GM23338 (cell line): ENCODE measurements at regions not wholly inside any gene's neighbourhood (a gene's known extent, or its start where the extent isn't known, plus 50 kb on each side); places are given as distances from the start of the nearest gene placed in this dataset.

Source experiments
- ATAC-seq: fragments of 200-7000 bp; cut with Tn5 transposase; 3 replicates; pipeline ENCODE4 v1.9.1; 2020
- DNase-seq: peaks from one replicate; pipeline ENCODE4 v3.0.0-alpha.2; 2015; ENCODE audit warnings: low spot score
- H2AFZ ChIP-seq: fragments of 200-600 bp; sonication (generic); 2 replicates; pipeline ENCODE4 v1.8.0; 2016; ENCODE audit warnings: antibody characterized with exemption, mild to moderate bottlenecking, moderate library complexity
- H3F3A ChIP-seq: fragments of 200-600 bp; sonication (generic); replicated peaks from 2 replicates; pipeline ENCODE4 v1.8.0; 2017; ENCODE audit warnings: antibody characterized with exemption, mixed run types, low read depth
- H3K27ac ChIP-seq: fragments of 200-600 bp; sonication (generic); 2 replicates; pipeline ENCODE4 v1.6.1; 2016; ENCODE audit warnings: low read depth
- H3K27me3 ChIP-seq: fragments of 200-600 bp; sonication (generic); 2 replicates; pipeline ENCODE4 v1.8.0; 2016; ENCODE audit warnings: mild to moderate bottlenecking, mixed run types, moderate library complexity; ENCODE audit not compliant: insufficient read depth
- H3K36me3 ChIP-seq: fragments of 200-600 bp; sonication (generic); 2 replicates; pipeline ENCODE4 v1.8.0; 2016; ENCODE audit warnings: mild to moderate bottlenecking; ENCODE audit not compliant: insufficient read depth
- H3K4me1 ChIP-seq: fragments of 200-600 bp; sonication (generic); 2 replicates; pipeline ENCODE4 v1.8.0; 2016; ENCODE audit warnings: mild to moderate bottlenecking, moderate library complexity; ENCODE audit not compliant: insufficient read depth
- H3K4me2 ChIP-seq: fragments of 200-600 bp; sonication (generic); 2 replicates; pipeline ENCODE4 v1.7.1; 2017; ENCODE audit warnings: mixed run types
- H3K4me3 ChIP-seq: fragments of 200-600 bp; sonication (generic); 2 replicates; pipeline ENCODE4 v1.6.1; 2016; ENCODE audit warnings: mixed run types
- H3K79me2 ChIP-seq: fragments of 200-600 bp; sonication (generic); replicated peaks from 2 replicates; pipeline ENCODE4 v1.8.0; 2017; ENCODE audit warnings: mild to moderate bottlenecking; ENCODE audit not compliant: insufficient read depth
- H3K9me2 ChIP-seq: fragments of 200-600 bp; sonication (generic); 2 replicates; pipeline ENCODE4 v1.8.0; 2017; ENCODE audit not compliant: insufficient read depth
- H4K20me1 ChIP-seq: fragments of 200-600 bp; sonication (generic); replicated peaks from 2 replicates; pipeline ENCODE4 v1.8.0; 2017; ENCODE audit warnings: mild to moderate bottlenecking; ENCODE audit not compliant: insufficient read depth
- H3K27ac Mint-ChIP-seq: 2 replicates; pipeline ENCODE4 v1.8.0; 2020; ENCODE audit warnings: inconsistent platforms, mild to moderate bottlenecking, moderate library complexity, mixed read lengths
- H3K27me3 Mint-ChIP-seq: 3 replicates; pipeline ENCODE4 v1.8.0; 2022; ENCODE audit warnings: low read depth, mild to moderate bottlenecking, moderate library complexity, mixed read lengths, inconsistent platforms; ENCODE audit not compliant: insufficient read depth, poor library complexity
- H3K36me3 Mint-ChIP-seq: 3 replicates; pipeline ENCODE4 v1.8.0; 2021; ENCODE audit warnings: low read depth, mild to moderate bottlenecking, inconsistent platforms, moderate library complexity, mixed read lengths
- H3K4me1 Mint-ChIP-seq: 3 replicates; pipeline ENCODE4 v1.8.0; 2020; ENCODE audit warnings: mild to moderate bottlenecking, inconsistent platforms, mixed read lengths
- H3K4me3 Mint-ChIP-seq: 3 replicates; pipeline ENCODE4 v1.8.0; 2021; ENCODE audit warnings: moderate library complexity, mild to moderate bottlenecking, inconsistent platforms, mixed read lengths
- H3K9me3 Mint-ChIP-seq: 3 replicates; pipeline ENCODE4 v1.8.0; 2020; ENCODE audit warnings: moderate library complexity, mild to moderate bottlenecking, inconsistent platforms, mixed read lengths
- CREB1 ChIP-seq: fragments of 250-450 bp; sonication (Bioruptor Pico); IDR thresholded peaks from 2 replicates; pipeline ENCODE4 v1.5.0; 2020; ENCODE audit warnings: low read depth, mild to moderate bottlenecking, moderate library complexity
- EZH2phosphoT487 ChIP-seq: fragments of 200-600 bp; sonication (generic); IDR thresholded peaks from one replicate; pipeline ENCODE4 v1.8.1; 2018; ENCODE audit warnings: antibody characterized with exemption; ENCODE audit not compliant: unreplicated experiment
- NANOG ChIP-seq: IDR thresholded peaks from 2 replicates; pipeline ENCODE4 v1.6.1; 2016; ENCODE audit warnings: antibody characterized with exemption, borderline replicate concordance
- POLR2AphosphoS5 ChIP-seq: IDR thresholded peaks from 2 replicates; pipeline ENCODE4 v1.6.1; 2016; ENCODE audit warnings: antibody characterized with exemption, low read depth
- STAT1 ChIP-seq: IDR thresholded peaks from one replicate; pipeline ENCODE4 v1.6.1; 2016; ENCODE audit warnings: antibody characterized with exemption; ENCODE audit not compliant: unreplicated experiment
- ZNF114 ChIP-seq: fragments of 250-450 bp; sonication (Bioruptor Pico); IDR thresholded peaks from 2 replicates; pipeline ENCODE4 v1.5.0; 2020; ENCODE audit warnings: mild to moderate bottlenecking, moderate library complexity
- ZNF331 ChIP-seq: fragments of 250-450 bp; sonication (Bioruptor Pico); IDR thresholded peaks from 2 replicates; pipeline ENCODE4 v1.5.0; 2020; ENCODE audit warnings: low read depth, mild to moderate bottlenecking, moderate library complexity
- TF ChIP-seq, protein P1 (sequence below): IDR thresholded peaks from 2 replicates; pipeline ENCODE4 v1.6.1; 2016; ENCODE audit warnings: antibody characterized with exemption
- TF ChIP-seq, protein P2 (sequence below), 2 experiments: fragments of 200-600 bp in 1 of 2; sonication (generic) in 1 of 2; conservative IDR thresholded peaks; 2 replicates each; pipeline versions ENCODE4 v1.5.1 to v1.6.1; 2016 to 2017; ENCODE audit warnings: antibody characterized with exemption in 2 of 2, low read depth in 2 of 2, mild to moderate bottlenecking in 2 of 2, moderate library complexity in 1 of 2
- TF ChIP-seq, protein P3 (sequence below): fragments of 250-450 bp; sonication (Bioruptor Pico); IDR thresholded peaks from 2 replicates; pipeline ENCODE4 v1.5.0; 2020; ENCODE audit warnings: mild to moderate bottlenecking, moderate library complexity

DNA sequence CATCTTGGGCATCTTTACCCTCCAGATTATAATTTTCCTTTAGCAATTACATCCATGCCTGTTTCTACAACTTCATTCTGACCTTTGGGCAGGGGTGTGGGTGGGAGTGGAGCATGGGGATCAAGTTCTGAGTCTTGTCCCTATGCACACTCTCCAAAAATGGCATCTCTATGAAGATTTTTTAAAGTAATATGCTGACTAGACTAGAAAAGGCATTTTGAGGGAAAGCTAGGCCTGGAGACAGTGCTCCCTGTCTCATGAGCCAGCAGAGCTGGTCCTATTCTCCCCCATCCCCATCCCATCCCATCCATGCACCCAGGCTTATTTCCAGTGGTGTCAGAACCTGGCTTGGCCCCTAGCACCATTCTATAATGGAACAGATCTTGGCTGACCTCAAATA is 398.0 kb upstream of the SLC24A2 start:
- DNase-seq (no peak), ATAC-seq (no peak)
- no peak overlapping the region for H2AFZ ChIP-seq
- Mint-ChIP-seq H3K27ac (no peak overlapping the region), H3K36me3 (no peaks in the 10 kb centered on the region; the same call in 2 of the 3 replicates), H3K27me3 (peaks cover 2% of the 10 kb centered on the region), H3K9me3 (peaks cover 3% of the 10 kb centered on the region; the same call in 1 of the 3 replicates), H3K4me1 (peaks cover 6% of the 10 kb centered on the region; the same call in 2 of the 3 replicates), H3K4me3 (no peak overlapping the region)
- no peak overlapping the region for H3K27ac ChIP-seq
- peaks cover 10% of the 10 kb centered on the region; the same call in 1 of the 2 replicates for H3K9me2 ChIP-seq
- H3K36me3 ChIP-seq: no peaks in the 10 kb centered on the region
- H3K79me2 ChIP-seq: no peaks in the 10 kb centered on the region
- no peak overlapping the region for H3K4me2 ChIP-seq
- no peaks in the 10 kb centered on the region for H3K27me3 ChIP-seq
- TF ChIP-seq STAT1 (no peak), ZNF114 (CRISPR knock-in tag) (no peak), ZNF331 (no peak)
- TF ChIP-seq, protein P1, sequence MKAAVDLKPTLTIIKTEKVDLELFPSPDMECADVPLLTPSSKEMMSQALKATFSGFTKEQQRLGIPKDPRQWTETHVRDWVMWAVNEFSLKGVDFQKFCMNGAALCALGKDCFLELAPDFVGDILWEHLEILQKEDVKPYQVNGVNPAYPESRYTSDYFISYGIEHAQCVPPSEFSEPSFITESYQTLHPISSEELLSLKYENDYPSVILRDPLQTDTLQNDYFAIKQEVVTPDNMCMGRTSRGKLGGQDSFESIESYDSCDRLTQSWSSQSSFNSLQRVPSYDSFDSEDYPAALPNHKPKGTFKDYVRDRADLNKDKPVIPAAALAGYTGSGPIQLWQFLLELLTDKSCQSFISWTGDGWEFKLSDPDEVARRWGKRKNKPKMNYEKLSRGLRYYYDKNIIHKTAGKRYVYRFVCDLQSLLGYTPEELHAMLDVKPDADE: no peak
- no peaks in the 10 kb centered on the region for H3F3A ChIP-seq
- no peak overlapping the region for H3K4me3 ChIP-seq
- H3K4me1 ChIP-seq: peaks cover 8% of the 10 kb centered on the region; the same call in 1 of the 2 replicates
- no peaks in the 10 kb centered on the region for H4K20me1 ChIP-seq

DNA sequence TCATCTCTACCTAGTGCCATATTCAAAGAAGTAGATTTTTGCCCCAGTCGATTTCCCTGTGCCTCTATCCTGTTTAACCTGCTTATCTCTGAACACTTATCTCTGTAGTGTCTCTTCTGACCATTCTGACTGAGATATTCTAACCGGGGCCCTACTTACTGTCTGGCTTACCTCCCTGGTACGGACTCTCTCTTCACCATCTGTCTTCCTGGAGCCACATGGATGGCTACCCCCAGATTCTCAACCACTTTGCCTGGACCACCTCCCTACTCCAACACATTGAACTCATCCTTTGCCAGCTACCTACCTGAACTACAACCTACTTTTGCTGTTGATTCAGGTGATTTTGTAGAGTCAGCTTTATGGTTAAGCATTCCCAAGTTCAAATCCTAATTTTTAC is 397.4 kb upstream of the SLC24A2 start:
- H3K4me3 Mint-ChIP-seq: no peak overlapping the region
- peaks cover 3% of the 10 kb centered on the region; the same call in 1 of the 3 replicates for H3K9me3 Mint-ChIP-seq
- H3K27me3 Mint-ChIP-seq: peaks cover 2% of the 10 kb centered on the region
- Histone ChIP-seq H2AFZ (no peak overlapping the region), H3K9me2 (peaks cover 6% of the 10 kb centered on the region; the same call in 1 of the 2 replicates), H3K4me2 (no peak overlapping the region), H3K36me3 (no peaks in the 10 kb centered on the region), H4K20me1 (no peaks in the 10 kb centered on the region), H3K4me3 (no peak overlapping the region), H3K4me1 (peaks cover 8% of the 10 kb centered on the region; the same call in 1 of the 2 replicates), H3K27ac (no peak overlapping the region), H3K27me3 (no peaks in the 10 kb centered on the region), H3F3A (no peaks in the 10 kb centered on the region), H3K79me2 (no peaks in the 10 kb centered on the region)
- DNase-seq: no peak
- H3K4me1 Mint-ChIP-seq: peaks cover 6% of the 10 kb centered on the region; the same call in 2 of the 3 replicates
- no peak overlapping the region for H3K27ac Mint-ChIP-seq
- no peak for ATAC-seq
- no peaks in the 10 kb centered on the region; the same call in 2 of the 3 replicates for H3K36me3 Mint-ChIP-seq
- TF ChIP-seq NANOG: no peak
- TF ChIP-seq, protein P2, sequence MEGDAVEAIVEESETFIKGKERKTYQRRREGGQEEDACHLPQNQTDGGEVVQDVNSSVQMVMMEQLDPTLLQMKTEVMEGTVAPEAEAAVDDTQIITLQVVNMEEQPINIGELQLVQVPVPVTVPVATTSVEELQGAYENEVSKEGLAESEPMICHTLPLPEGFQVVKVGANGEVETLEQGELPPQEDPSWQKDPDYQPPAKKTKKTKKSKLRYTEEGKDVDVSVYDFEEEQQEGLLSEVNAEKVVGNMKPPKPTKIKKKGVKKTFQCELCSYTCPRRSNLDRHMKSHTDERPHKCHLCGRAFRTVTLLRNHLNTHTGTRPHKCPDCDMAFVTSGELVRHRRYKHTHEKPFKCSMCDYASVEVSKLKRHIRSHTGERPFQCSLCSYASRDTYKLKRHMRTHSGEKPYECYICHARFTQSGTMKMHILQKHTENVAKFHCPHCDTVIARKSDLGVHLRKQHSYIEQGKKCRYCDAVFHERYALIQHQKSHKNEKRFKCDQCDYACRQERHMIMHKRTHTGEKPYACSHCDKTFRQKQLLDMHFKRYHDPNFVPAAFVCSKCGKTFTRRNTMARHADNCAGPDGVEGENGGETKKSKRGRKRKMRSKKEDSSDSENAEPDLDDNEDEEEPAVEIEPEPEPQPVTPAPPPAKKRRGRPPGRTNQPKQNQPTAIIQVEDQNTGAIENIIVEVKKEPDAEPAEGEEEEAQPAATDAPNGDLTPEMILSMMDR (conservative IDR thresholded peaks at IDR 0.05; ENCODE audit: low read depth in 2 of 2): no peak
- no peak for TF ChIP-seq EZH2phosphoT487
- TF ChIP-seq POLR2AphosphoS5: no peak
- TF ChIP-seq, protein P1: no peak
- no peak for TF ChIP-seq ZNF331
- TF ChIP-seq ZNF114 (CRISPR knock-in tag): no peak
- TF ChIP-seq CREB1 (CRISPR knock-in tag): no peak
- TF ChIP-seq, protein P3, sequence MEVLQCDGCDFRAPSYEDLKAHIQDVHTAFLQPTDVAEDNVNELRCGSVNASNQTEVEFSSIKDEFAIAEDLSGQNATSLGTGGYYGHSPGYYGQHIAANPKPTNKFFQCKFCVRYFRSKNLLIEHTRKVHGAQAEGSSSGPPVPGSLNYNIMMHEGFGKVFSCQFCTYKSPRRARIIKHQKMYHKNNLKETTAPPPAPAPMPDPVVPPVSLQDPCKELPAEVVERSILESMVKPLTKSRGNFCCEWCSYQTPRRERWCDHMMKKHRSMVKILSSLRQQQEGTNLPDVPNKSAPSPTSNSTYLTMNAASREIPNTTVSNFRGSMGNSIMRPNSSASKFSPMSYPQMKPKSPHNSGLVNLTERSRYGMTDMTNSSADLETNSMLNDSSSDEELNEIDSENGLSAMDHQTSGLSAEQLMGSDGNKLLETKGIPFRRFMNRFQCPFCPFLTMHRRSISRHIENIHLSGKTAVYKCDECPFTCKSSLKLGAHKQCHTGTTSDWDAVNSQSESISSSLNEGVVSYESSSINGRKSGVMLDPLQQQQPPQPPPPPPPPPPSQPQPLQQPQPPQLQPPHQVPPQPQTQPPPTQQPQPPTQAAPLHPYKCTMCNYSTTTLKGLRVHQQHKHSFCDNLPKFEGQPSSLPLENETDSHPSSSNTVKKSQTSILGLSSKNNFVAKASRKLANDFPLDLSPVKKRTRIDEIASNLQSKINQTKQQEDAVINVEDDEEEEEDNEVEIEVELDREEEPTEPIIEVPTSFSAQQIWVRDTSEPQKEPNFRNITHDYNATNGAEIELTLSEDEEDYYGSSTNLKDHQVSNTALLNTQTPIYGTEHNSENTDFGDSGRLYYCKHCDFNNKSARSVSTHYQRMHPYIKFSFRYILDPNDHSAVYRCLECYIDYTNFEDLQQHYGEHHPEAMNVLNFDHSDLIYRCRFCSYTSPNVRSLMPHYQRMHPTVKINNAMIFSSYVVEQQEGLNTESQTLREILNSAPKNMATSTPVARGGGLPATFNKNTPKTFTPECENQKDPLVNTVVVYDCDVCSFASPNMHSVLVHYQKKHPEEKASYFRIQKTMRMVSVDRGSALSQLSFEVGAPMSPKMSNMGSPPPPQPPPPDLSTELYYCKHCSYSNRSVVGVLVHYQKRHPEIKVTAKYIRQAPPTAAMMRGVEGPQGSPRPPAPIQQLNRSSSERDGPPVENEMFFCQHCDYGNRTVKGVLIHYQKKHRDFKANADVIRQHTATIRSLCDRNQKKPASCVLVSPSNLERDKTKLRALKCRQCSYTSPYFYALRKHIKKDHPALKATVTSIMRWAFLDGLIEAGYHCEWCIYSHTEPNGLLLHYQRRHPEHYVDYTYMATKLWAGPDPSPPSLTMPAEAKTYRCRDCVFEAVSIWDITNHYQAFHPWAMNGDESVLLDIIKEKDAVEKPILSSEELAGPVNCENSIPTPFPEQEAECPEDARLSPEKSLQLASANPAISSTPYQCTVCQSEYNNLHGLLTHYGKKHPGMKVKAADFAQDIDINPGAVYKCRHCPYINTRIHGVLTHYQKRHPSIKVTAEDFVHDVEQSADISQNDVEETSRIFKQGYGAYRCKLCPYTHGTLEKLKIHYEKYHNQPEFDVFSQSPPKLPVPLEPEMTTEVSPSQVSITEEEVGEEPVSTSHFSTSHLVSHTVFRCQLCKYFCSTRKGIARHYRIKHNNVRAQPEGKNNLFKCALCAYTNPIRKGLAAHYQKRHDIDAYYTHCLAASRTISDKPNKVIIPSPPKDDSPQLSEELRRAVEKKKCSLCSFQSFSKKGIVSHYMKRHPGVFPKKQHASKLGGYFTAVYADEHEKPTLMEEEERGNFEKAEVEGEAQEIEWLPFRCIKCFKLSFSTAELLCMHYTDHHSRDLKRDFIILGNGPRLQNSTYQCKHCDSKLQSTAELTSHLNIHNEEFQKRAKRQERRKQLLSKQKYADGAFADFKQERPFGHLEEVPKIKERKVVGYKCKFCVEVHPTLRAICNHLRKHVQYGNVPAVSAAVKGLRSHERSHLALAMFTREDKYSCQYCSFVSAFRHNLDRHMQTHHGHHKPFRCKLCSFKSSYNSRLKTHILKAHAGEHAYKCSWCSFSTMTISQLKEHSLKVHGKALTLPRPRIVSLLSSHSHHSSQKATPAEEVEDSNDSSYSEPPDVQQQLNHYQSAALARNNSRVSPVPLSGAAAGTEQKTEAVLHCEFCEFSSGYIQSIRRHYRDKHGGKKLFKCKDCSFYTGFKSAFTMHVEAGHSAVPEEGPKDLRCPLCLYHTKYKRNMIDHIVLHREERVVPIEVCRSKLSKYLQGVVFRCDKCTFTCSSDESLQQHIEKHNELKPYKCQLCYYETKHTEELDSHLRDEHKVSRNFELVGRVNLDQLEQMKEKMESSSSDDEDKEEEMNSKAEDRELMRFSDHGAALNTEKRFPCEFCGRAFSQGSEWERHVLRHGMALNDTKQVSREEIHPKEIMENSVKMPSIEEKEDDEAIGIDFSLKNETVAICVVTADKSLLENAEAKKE (CRISPR knock-in tag): no peak
